Fibroblast of mammary gland (primary cell): ENCODE measurements at regions not wholly inside any gene's neighbourhood (a gene's known extent, or its start where the extent isn't known, plus 50 kb on each side); places are given as distances from the start of the nearest gene placed in this dataset.

Source experiments
- DNase-seq: peaks from one replicate; pipeline ENCODE4 v3.0.0-alpha.2; 2010; ENCODE audit warnings: low read depth
- H3K4me3 ChIP-seq: 2 replicates; pipeline ENCODE4 v1.5.1; 2011; ENCODE audit warnings: low read depth, mild to moderate bottlenecking, low read length, moderate library complexity; ENCODE audit not compliant: control insufficient read depth
- CTCF ChIP-seq: conservative IDR thresholded peaks from 2 replicates; pipeline ENCODE4 v1.5.1; 2011; ENCODE audit warnings: low read depth, low read length, inconsistent platforms; ENCODE audit not compliant: control insufficient read depth, insufficient read depth

GRCh38 chrX:10842646-10843045, 222.3 kb upstream of the MID1 start:
- no peak overlapping the region for H3K4me3 ChIP-seq
- TF ChIP-seq CTCF: no peak
- DNase-seq: no peak

GRCh38 chrX:10847333-10847732, 226.9 kb upstream of the MID1 start:
- H3K4me3 ChIP-seq: no peak overlapping the region
- DNase-seq: no peak
- no peak for TF ChIP-seq CTCF

- TF ChIP-seq CTCF: no peak
- H3K4me3 ChIP-seq: no peak overlapping the region
- no peak for DNase-seq
Observed at GRCh38 chrX:10851809-10852208, 231.4 kb upstream of the MID1 start.

GRCh38 chrX:10854594-10854993, 234.2 kb upstream of the MID1 start:
- no peak overlapping the region for H3K4me3 ChIP-seq
- TF ChIP-seq CTCF: no peak
- no peak for DNase-seq

GRCh38 chrX:10855845-10856244, 235.5 kb upstream of the MID1 start:
- no peak overlapping the region for H3K4me3 ChIP-seq
- DNase-seq: no peak
- no peak for TF ChIP-seq CTCF

GRCh38 chrX:10856797-10857196, 236.4 kb upstream of the MID1 start:
- no peak overlapping the region for H3K4me3 ChIP-seq
- no peak for TF ChIP-seq CTCF
- no peak for DNase-seq

GRCh38 chrX:10859353-10859752, 239.0 kb upstream of the MID1 start:
- H3K4me3 ChIP-seq: no peak overlapping the region
- no peak for DNase-seq
- TF ChIP-seq CTCF: no peak
